Panc1 (cell line): ENCODE measurements at regions not wholly inside any gene's neighbourhood (a gene's known extent, or its start where the extent isn't known, plus 50 kb on each side); places are given as distances from the start of the nearest gene placed in this dataset.

Experiments used
- ATAC-seq: fragments of 200-7000 bp; cut with Tn5 transposase; 2 replicates; pipeline ENCODE4 v1.9.1; 2020; ENCODE audit warnings: mild to moderate bottlenecking, moderate library complexity
- BruUV-seq: library from RNA; stranded (reverse); fragments of 400-500 nt; replicated peaks from 2 replicates; lab custom pipeline; 2021; lab: Mats Ljungman, UMichigan
- CTCF ChIA-PET: fragments of 300-600 bp; sonication (Branson Sonifier 250); formaldehyde crosslinking; loops from one replicate; lab custom pipeline; 2022; ENCODE audit warnings: antibody characterized with exemption; lab: Charles Lee
- POLR2A ChIA-PET: fragments of 300-600 bp; sonication (Branson Sonifier 250); formaldehyde crosslinking; loops from one replicate; lab custom pipeline; 2022; ENCODE audit warnings: antibody characterized with exemption; lab: Charles Lee
- DNase-seq: peaks from one replicate; pipeline ENCODE4 v3.0.0-alpha.2; 2010; ENCODE audit warnings: low read depth, low spot score
- H3K27ac ChIP-seq: 2 replicates; pipeline ENCODE4 v1.5.1; 2011; ENCODE audit warnings: mild to moderate bottlenecking, low read length, inconsistent platforms
- H3K27me3 ChIP-seq: fragments of 200-500 bp; sonication (Bioruptor generic); 2 replicates; pipeline ENCODE4 v1.6.0; 2014; ENCODE audit warnings: low read length, inconsistent platforms; ENCODE audit not compliant: control insufficient read depth, insufficient read depth
- H3K36me3 ChIP-seq: fragments of 200-500 bp; sonication (Bioruptor generic); 2 replicates; pipeline ENCODE4 v1.5.1; 2014; ENCODE audit warnings: inconsistent platforms, mild to moderate bottlenecking, low read length, moderate library complexity; ENCODE audit not compliant: control insufficient read depth, insufficient read depth
- H3K4me1 ChIP-seq: 2 replicates; pipeline ENCODE4 v1.5.1; 2011; ENCODE audit warnings: inconsistent platforms, mild to moderate bottlenecking, low read length, moderate library complexity; ENCODE audit not compliant: control insufficient read depth, insufficient read depth
- H3K4me3 ChIP-seq, 2 experiments: 2 replicates each; pipeline ENCODE4 v1.5.1; 2011 to 2012; ENCODE audit warnings: low read depth in 2 of 2, low read length in 2 of 2, mild to moderate bottlenecking in 2 of 2, inconsistent platforms in 1 of 2, moderate library complexity in 1 of 2
- H3K9me3 ChIP-seq: fragments of 200-500 bp; sonication (Bioruptor generic); 2 replicates; pipeline ENCODE4 v1.5.1; 2014; ENCODE audit warnings: low read depth, mild to moderate bottlenecking, inconsistent platforms, low read length, moderate library complexity; ENCODE audit not compliant: control insufficient read depth, insufficient read depth
- CTCF ChIP-seq: fragments of 450-650 bp; IDR thresholded peaks from 2 replicates; pipeline ENCODE4 v1.5.1; 2017; ENCODE audit warnings: mild to moderate bottlenecking
- POLR2AphosphoS5 ChIP-seq: IDR thresholded peaks from 2 replicates; pipeline ENCODE4 v1.6.1; 2012; ENCODE audit warnings: mild to moderate bottlenecking, low read depth, low read length, moderate library complexity
- REST ChIP-seq, 2 experiments: IDR thresholded peaks; 2 replicates each; pipeline ENCODE4 v1.6.1; 2011 to 2012; ENCODE audit warnings: low read depth in 2 of 2, control low read depth in 1 of 2, low read length in 1 of 2, mild to moderate bottlenecking in 1 of 2, moderate library complexity in 1 of 2; ENCODE audit not compliant: insufficient read depth in 1 of 2
- SIN3A ChIP-seq: IDR thresholded peaks from 2 replicates; pipeline ENCODE4 v1.6.1; 2012; ENCODE audit warnings: low read depth, mild to moderate bottlenecking, low read length, moderate library complexity, borderline replicate concordance; ENCODE audit not compliant: insufficient read depth
- TCF7L2 ChIP-seq: IDR thresholded peaks from 2 replicates; pipeline ENCODE4 v1.6.1; 2011; ENCODE audit warnings: mild to moderate bottlenecking, low read depth, low read length, inconsistent platforms
- in situ Hi-C: cut with HindIII; loops from 2 replicates; pipeline ENCODE4 v1.10.0; 2016; ENCODE audit warnings: low sequenced_read_pairs, low pct_unique_long_range_greater_than_20kb
- intact Hi-C: fragments of 100-400 bp; cut with micrococcal nuclease; formaldehyde crosslinking; loops from one replicate; pipeline ENCODE4 v1.10.0; 2022; ENCODE audit not compliant: unreplicated experiment

- in situ Hi-C loops (no loop called here), intact Hi-C loops (no loop called here)
- ATAC-seq (no peak), DNase-seq (no peak)
- H3K27me3 ChIP-seq: no peaks in the 10 kb centered on the region; the same call in 1 of the 2 replicates
- ChIA-PET CTCF (no interaction called here), POLR2A (no interaction called here)
- H3K36me3 ChIP-seq: no peaks in the 10 kb centered on the region
- H3K4me1 ChIP-seq: no peaks in the 10 kb centered on the region
- no peaks in the 10 kb centered on the region for H3K9me3 ChIP-seq
- H3K4me3 ChIP-seq: no peak overlapping the region
- BruUV-seq: no TSS peak
- TF ChIP-seq REST (IDR thresholded peaks at IDR 0.05; ENCODE audit: insufficient read depth in 1 of 2, low read depth in 2 of 2, low read length in 1 of 2) (no peak), SIN3A (no peak), TCF7L2 (no peak), CTCF (no peak), POLR2AphosphoS5 (no peak)
- no peak overlapping the region for H3K27ac ChIP-seq
These were observed 198.5 kb upstream of the WSCD1 start for GRCh38 chr17:5871666-5872065.

GRCh38 chr17:5872831-5873230, 197.3 kb upstream of the WSCD1 start:
- POLR2A ChIA-PET: no interaction called here
- BruUV-seq: no TSS peak
- Histone ChIP-seq H3K36me3 (no peaks in the 10 kb centered on the region), H3K9me3 (no peaks in the 10 kb centered on the region), H3K27ac (no peak overlapping the region), H3K4me1 (no peaks in the 10 kb centered on the region), H3K27me3 (no peaks in the 10 kb centered on the region; the same call in 1 of the 2 replicates), H3K4me3 (no peak overlapping the region)
- CTCF ChIA-PET: no interaction called here
- DNase-seq: no peak
- in situ Hi-C loops: no loop called here
- no peak for ATAC-seq
- TF ChIP-seq SIN3A: no peak
- no peak for TF ChIP-seq POLR2AphosphoS5
- intact Hi-C loops: no loop called here

GRCh38 chr17:5873781-5874180, 196.4 kb upstream of the WSCD1 start:
- H3K4me1 ChIP-seq: no peaks in the 10 kb centered on the region
- ATAC-seq (no peak), DNase-seq (no peak)
- BruUV-seq: no TSS peak
- POLR2A ChIA-PET: no interaction called here
- H3K27ac ChIP-seq: no peak overlapping the region
- intact Hi-C loops (no loop called here), in situ Hi-C loops (no loop called here)
- no peaks in the 10 kb centered on the region for H3K9me3 ChIP-seq
- no peaks in the 10 kb centered on the region for H3K36me3 ChIP-seq
- H3K27me3 ChIP-seq: no peaks in the 10 kb centered on the region; the same call in 1 of the 2 replicates
- H3K4me3 ChIP-seq: no peak overlapping the region
- CTCF ChIA-PET: no interaction called here
- TF ChIP-seq SIN3A: no peak
- no peak for TF ChIP-seq CTCF
- TF ChIP-seq POLR2AphosphoS5: no peak
- TF ChIP-seq REST (IDR thresholded peaks at IDR 0.05; ENCODE audit: insufficient read depth in 1 of 2, low read depth in 2 of 2, low read length in 1 of 2): no peak
- TF ChIP-seq TCF7L2: no peak
